NOMO-1 treated with dmso at 0.1 percent for 144 hours (cell line): ENCODE measurements at regions not wholly inside any gene's neighbourhood (a gene's known extent, or its start where the extent isn't known, plus 50 kb on each side); places are given as distances from the start of the nearest gene placed in this dataset.
"Not testable (repeated sequence)": the region's sequence is repeated elsewhere in the genome, so short reads cannot be mapped to it uniquely, and the experiment has no call there.

Source experiments
- DNase-seq: peaks from one replicate; lab custom pipeline; 2025; ENCODE audit not compliant: unreplicated experiment; lab: John Stamatoyannopoulos, UW

DNA sequence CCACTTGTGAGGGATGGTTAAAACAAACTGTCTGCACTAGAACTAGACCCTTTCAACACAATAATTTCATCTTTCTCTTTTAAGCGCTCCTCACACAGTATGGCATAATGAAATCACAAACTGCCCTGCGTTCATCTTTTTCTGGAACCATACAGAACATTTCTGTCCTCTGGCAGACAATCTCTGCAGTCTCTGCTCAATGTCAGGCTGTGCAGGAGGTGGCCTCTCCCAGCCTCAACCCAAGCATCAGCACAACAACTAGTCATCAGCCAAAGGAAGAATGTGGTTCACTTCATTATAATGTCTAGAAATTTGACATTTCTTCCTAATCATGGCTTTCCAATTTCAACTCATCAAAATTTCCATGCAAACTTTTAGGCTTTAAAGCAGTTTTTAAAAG lies 125.1 kb upstream of the STARD13 start:
- no peak for DNase-seq

DNA sequence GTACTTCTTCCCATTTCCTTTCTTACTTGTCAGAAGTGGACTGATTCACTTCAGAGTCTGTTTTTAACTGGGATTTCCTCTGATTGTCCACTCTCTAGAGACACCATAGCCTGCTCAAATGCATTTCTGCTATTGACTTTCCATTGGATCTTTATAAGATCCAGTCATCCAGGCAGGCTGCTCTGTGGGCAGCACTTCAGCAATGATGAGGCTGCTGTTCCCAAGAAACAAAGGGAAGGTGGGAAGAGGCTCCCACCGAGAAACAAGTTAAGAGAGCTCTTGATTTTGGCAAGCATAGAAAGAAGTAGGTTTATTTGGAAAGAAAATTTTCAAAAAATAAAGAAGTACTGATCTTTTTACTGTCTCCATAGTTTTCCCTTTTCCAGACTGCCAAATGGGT lies 125.8 kb upstream of the STARD13 start:
- DNase-seq, result no peak

DNA sequence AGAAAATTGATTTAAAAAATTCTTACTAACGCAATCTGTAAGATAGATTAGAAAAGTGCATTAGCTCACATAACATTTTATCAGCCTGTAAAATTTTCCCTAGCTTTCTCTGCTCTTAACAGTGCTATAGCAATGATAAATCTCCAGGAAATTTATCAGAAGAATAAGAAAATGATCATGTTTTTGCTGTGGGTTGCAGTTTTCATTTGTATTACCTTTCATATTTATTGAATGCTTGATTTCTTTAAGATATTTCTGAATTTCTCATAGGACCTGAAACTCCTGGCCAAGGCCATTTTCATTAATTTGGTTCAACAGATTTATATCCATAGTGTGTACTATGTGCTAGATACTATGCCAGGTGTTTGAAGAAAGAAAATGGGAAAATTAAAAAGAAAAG lies 130.3 kb upstream of the STARD13 start:
- DNase-seq, result no peak

DNA sequence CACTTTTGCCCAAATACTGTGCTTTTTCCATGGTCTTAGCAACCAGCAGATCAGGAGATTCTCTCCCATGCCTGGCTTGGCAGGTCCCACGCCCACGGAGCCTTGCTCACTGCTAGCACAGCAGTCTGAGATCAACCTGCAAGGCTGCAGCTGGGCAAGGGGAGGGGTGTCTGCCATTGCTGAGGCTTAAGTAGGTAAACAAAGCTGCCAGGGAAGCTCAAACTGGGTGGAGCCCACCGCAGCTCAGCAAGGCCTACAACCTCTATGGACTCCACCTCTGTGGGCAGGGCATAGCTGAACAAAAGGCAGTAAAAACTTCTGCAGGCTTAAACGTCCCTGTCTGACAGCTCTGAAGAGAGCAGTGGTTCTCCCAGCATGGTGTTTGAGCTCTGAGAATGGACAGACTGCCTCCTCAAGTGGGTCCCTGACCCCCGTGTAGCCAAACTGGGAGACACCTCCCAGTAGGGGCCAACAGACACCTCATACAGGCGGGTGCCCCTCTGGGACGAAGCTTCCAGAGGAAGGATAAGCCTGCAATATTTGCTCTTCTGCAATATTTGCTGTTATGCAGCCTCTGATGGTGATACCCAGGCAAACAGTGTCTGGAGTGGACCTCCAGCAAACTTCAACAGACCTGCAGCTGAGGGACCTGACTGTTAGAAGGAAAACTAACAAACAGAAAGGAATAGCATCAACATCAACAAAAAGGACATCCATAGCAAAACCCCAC lies 132.8 kb upstream of the STARD13 start:
- DNase-seq, result not testable (repeated sequence)

DNA sequence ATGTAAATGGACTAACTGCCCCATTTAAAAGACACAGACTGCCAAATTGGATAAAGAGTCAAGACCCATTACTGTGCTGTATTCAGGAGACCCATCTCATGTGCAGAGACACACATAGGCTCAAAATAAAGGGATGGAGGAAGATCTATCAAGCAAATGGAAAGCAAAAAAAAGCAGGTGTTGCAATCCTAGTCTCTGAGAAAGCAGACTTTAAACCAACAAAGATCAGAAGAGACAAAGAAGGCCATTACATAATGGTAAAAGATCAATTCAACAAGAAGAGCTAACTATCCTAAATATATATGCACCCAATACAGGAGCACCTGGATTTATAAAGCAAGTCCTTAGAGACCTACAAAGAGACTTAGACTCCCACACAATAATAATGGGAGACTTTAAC lies 134.6 kb upstream of the STARD13 start:
- not testable (repeated sequence) for DNase-seq

DNA sequence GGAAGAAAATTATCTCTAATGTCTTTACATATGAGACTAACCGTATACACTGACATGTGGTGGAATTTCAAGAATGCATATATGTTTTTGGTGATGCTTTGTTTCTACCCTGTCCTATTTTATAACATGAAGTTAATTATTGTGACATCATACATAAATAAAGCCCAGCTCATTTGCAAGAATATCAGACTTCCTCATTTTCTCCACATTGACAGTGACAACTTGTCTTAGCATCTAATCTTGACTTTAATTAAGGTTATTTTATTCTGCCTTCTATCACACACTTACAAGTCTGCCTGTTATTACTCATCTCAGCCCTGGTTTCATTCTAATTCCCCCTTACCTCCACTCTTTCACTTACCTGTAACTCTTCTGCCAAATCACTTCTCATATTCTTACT lies 140.6 kb upstream of the STARD13 start:
- DNase-seq, result no peak

DNA sequence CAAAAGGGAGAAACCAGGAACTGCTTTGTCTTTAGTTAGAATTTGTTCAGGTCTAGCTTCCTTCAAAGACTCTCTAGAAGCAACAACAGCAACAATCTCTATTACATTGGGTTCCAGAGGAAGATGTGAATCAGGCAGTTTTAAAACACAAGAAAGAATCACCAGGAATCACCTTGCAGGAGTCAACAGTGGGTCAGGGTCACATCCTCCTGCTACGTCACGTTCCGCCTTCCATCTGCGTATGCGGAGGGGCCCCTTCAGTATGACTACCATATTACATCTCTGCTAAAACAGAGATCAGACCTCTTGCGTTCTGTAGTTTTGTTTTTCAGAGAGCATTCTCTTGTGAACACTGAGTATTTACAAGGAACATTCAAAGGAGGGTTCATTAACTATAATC lies 147.8 kb upstream of the STARD13 start:
- no peak for DNase-seq

DNA sequence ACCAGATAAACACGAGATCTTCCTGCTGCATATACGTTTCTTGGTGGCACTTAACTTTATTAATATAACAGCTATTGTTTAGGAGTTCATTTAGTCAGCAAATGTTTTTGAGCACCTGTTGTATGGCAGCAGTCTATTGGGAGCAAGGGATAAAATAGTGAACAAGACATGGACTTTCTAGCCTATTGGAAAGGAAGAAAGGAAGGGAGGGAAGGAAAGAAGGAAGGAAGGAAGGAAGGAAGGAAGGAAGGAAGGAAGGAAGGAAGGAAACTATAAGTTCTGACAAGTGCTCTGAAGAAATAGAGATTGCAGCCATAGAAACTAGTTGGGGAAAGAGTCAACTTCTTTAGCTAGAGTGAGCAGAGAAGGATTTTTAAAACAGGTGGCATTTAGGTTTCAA lies 149.1 kb upstream of the STARD13 start:
- no peak for DNase-seq

DNA sequence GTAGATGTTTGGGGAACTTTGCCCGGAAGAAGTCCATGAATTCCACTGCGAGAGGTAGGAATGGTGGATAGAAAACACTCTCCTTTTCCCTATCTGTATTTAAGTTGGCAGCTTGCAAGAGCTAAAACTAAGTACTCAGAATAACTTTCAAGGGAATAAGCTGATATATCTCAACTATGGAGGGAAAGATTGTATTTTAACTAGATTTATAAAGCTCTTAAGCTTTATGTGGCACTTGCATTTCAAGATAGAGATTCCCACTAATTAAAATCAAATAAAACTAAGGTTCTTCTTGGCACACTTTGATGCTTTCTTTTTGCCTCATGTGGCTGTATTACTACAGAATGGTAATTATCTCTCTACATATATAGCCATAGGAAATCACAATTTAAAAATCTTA lies 149.7 kb upstream of the STARD13 start:
- no peak for DNase-seq

DNA sequence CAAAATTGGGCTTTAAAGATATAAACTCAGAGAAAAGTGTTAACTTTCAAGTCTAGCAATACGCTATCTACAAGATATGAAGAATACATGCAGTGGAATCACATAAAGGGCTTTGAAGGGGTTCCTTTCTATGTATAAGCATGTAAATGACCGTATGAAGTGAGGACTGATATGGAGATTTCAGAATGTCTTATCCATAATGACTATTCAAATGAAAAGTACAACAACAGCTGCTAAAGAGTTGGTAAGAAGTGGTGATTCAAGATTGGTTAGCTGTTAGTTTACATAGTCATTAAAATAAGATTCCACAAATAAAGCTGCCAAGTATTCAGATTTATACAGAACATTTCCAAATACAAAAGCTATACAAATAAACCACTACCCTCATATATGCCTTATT lies 153.4 kb upstream of the STARD13 start:
- DNase-seq, result no peak

DNA sequence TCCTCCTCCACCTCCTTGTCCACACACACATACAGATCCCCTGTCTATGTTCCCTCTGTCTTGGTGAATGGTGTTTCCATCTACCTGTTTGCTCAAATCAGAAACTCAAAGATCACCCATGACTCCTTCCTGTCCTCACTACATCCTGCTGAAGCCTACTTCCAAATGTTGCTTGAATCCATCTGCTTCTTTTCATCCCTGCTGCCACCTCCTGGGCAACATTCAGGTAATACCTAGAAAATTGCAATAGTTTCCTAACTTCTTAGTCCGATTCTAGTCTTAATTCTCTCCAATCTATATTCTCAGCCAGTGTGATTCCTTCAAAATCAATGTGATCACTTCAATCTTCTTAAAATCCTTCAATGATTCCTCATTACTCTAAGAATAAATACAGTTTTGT lies 155.5 kb upstream of the STARD13 start:
- DNase-seq, result no peak

DNA sequence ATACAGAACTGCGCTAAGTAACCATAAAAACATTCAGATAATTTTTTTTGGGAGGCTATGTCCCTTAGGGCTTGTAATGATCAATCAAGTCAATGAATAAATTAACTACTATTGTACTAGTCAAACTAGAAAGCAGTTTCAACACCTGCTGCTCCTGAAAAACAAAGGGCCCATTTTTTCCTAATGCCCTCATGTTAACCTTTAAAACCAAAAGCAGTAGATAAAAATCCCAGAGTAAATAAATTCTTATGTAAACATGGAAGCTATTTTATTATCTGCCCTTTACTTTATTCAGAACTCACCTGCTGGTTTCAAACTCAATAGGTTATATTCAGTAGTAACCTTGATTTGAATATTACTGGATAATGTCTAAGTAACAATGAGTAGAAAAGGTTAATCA lies 159.5 kb upstream of the STARD13 start:
- DNase-seq, result no peak

DNA sequence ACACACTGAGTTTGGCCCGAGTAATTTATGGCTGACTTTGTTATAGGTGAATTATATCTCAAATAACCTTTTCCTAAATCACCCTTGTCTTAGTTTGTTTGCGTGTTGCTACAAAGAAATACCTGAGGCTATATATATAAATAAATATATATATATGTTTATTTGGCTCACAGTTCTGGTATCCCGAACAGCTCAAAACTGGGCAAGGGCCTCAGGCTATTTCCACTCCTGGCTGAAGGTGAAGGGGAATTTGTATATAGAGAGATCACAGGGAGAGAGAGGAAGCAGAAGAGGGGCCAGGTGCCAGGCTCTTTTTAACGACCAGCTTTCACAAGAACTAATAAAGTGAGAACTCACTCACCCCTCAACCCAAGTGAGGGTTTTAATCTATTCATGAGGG lies 159.9 kb upstream of the STARD13 start:
- no peak for DNase-seq

DNA sequence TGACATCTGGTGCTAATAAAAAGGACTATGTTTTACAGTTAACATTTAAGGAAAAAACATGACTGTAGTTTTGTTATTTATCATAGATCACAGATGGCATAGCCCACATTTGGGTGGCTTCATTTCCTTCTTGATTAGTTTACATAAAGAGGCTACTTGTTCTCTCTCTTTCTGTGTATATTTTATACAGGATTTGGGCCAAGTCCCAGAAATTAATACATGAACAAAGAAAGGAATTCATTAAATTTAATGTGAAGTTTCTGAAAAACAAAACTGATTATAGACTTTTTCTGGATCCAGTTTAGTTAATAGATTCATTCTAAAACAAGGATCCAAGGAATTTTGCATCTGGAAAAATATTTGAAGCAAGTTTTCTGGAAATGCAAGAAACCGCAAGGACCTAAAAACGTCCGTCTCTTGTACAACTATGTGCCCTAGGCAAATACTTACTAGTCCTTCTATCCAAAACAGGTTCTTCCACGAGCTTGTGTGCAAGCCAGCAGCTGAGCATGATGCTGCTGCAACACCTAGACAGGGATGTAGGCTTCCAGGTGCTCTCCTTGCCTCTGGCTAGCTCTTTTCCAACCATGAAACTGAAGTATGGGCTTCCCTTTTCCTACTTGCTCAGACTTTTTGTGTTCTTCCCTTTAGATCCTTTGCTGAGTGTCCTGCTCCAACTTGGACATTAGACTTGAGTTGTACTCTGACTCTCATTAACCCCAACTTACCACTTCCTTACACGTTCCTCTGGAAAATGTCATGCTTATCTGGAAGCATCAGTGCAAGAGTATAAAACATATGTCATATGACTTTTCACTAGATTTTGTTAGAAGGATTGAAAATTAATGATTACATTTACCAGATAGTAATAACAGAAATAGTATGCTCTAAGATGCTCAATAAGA lies 161.5 kb upstream of the STARD13 start:
- no peak for DNase-seq

DNA sequence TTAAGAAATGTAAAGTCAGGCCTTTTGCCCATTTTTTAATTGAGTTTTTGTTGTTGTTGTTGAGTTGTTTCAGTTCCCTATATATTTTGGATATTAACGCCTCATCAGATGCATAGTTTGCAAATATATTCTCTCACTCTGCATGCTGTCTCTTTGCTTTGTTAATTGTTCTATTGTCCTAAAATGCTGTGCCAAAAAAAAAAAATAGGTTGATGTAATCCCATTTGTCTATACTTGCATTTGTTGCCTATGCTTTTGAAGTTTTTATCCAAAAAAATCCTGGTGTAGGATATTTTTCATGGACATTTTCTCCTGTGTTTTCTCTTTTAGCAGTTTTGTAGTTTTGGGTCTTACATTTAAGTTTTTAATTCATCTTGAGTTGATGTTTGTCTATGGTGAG lies 163.3 kb upstream of the STARD13 start:
- no peak for DNase-seq

DNA sequence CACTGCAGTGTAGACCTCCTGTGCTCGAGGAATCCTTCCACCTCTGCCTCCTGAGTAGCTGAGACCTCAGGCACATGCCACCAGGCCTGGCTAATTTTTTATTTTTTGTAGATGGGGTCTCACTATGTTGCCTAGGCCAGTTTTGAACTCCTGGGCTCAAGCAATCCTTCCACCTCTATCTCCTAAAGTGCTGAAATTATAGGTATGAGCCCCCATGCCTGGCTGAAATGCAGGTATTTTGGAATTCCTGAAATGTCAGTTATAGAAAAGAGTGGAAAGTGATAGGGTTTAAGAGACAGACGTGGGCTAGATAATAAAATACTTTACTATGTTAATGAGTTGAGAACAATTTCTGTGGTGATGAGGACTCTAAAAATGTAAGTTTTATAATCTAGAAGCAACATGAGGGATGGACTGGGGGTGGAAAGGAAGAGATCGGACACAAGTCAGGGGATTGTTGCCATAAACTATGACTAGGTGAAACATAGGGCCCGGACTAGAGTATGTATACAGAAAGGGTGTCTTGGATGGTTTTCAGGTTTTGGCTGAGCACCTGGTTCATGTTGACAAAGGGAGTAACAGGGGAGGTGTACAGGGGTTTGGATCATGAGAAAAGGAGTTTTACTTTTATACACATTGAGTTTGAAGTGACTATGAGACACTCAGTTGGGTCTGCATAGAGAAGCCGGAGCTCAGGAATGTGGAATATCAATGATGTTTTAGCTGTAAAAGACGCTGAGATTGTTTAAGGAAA lies 165.6 kb upstream of the STARD13 start:
- no peak for DNase-seq

DNA sequence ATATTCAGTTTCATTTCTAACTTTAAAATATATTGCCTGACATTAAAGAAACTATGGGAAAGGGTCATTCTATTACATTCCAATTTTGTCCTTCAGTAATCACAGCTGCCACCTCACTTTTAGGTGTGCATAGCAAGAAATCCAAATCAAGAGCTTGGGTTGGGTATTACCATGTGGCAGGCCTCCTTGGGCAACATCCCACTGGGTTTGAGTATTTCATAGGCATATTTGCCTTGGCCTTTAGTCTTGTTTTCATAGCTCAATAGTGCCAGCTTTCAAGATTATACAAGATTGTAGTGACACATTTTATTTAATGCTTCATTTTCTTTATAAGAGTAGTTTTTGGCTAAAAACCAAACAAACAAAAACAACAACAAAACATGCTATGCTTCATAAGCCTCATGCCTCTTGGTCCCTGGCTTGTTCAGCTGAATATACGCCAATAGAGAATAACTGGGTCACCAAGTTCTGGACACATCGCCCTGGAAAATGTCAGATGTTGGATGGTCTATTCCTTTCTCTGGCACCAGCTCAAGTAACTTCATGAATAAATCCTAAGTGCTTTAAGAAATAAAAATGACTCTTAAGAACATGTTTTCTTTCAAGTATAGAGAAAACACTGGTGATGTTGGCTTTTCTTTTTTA lies 167.4 kb upstream of the STARD13 start:
- DNase-seq, result no peak

DNA sequence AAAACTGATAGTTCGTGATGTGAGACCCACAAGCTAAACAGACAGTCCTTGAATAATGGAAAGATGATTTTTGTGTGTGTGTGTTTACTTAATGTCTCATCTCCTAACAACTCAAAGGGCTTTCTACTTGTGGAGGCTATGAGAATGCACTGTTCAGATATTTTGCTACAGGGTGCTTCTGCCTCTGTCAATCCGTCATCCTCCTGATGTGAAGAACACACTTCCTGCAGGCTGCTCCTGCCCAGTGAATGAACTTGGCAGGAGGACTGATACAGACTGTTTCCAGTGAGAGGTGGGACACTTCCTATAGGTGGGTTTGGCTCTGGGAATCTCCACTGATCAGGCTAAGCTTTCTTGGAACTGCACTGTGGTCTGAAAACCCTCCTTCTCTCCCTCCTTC lies 168.4 kb upstream of the STARD13 start:
- no peak for DNase-seq

DNA sequence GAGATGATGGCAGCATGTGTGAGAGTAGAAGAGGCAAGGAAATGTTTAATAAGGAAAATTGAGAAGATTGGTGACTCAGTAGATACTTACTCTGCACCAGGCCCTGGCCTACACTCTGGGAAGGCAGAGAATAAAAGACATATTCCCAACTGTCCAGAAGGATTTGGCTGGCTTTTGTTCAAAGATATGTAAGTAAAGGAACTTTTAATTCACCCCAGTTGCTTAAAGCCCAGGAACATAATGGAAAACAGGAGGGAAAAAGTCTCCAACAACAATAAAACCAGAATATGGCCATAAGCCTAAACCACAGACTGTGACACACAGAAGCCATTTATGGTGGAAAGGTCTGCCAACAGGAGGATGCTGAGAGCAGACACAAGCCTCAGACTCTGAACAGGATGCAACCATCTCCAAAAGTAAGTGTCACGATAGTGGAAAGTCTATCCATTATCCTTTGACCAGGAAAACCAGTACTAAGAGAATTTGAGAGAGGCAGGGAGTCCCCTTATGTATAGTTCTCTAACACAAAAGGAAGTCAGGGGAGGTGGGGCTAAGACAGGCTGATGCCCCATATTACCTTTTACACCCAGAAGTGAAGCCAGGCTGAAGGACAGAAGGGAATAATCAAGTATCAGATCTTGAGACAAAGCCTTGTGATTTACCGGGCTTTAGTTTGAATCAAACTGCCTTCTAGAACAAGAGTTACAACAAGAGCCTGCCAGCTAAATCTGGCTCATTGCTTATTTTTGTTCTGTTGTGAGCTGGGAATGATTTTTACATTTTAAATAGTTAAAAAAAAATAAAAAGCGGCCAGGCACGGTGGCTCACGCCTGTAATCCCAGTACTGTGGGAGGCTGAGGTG lies 169.5 kb upstream of the STARD13 start:
- no peak for DNase-seq

DNA sequence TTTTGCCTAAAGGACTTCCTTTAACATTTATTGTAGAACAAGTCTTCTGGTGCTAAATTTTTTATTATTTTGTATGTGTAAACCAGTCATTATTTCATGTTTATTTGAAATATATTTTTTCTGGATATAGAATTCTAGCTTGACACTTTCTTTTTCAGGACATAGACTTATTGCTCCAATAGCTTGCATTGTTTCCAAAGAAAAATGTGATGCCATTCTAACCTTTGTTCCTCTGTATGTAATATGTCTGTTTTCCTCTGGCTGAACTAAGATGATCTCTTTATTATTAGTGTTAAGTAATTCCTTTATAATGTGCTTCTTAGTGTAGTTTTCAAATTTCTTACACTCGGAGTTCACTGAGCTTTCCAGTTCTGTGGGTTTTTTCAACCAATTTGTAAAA lies 174.1 kb upstream of the STARD13 start:
- no peak for DNase-seq
